ENCODE measurements at regions not wholly inside any gene's neighbourhood (a gene's known extent, or its start where the extent isn't known, plus 50 kb on each side); places are given as distances from the start of the nearest gene placed in this dataset.
"Not testable (repeated sequence)": the region's sequence is repeated elsewhere in the genome, so short reads cannot be mapped to it uniquely, and the experiment has no call there.

DNA sequence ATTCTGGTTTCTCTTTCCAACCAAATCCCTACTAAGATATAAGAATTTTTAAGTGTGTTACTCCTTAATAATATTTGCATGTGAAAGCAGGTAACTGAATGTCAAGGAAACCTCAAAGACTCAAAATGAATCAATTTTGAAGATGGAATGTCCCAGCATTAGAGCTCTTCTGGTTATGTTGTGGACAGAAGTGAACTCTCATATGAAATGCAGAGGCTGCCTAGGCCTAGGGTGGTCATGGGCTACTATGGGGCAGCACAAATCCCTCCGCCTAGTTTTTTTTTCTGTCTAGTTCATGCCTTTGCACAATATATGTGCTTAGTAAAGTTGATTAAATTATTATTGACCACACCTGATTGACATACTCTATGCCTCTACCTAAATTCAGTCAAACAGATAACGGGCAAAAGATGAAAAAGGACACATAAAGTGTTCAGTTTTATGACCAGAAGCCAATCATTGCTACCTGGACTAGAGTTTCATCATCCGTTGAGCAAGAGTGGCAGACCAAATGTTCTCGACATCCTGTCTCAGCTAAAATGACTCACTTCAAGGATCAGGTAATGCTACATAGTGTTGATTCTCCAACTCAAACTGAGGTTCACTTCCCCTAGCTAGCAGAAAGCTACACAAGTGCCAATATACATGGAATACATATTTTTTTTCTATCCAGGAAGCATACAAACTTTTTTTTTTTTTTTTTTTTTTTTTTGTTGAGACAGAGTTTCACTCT, 1211.4 kb downstream of the VRK1 start:
- DNase-seq (ENCODE audit: low read depth in 2 of 2): no peak

DNA sequence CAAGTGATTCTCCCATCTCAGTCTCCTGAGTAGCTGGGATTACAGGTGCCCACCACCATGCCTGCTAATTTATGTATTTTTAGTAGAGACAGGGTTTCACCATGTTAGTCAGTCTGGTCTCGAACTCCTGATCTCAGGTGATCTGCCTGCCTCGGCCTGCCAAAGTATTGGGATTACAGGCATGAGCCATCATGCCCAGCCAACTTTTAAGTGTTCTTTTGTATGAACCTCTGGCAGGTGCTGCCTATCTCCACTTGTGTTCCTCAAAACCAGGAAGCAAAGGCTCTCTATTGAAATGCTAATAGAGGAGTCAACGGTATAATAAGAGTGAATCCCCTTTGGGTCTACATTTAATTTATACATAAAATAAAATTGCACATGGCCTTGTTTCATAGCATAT, 1212.0 kb downstream of the VRK1 start:
- not testable (repeated sequence) for DNase-seq (ENCODE audit: low read depth in 2 of 2)

DNA sequence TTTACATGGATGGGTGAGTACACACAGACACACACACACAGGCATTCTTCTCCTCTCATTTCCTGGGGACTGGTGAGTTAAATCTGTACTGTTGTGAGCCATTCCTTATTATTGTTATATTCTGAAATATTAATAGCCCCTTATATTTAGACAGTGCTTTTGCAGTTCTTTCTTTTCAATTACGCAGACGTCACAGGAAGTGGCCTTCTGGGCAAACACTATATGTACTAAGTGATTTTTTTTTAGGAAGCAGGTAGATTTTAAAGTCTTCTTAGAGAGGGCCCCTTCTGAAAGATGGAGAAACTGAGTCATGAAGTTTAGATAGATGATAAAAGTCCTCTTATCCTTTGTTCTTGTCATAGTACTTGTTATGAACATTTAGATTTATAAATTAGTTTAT, 1213.6 kb downstream of the VRK1 start:
- DNase-seq (ENCODE audit: low read depth in 2 of 2): no peak

DNA sequence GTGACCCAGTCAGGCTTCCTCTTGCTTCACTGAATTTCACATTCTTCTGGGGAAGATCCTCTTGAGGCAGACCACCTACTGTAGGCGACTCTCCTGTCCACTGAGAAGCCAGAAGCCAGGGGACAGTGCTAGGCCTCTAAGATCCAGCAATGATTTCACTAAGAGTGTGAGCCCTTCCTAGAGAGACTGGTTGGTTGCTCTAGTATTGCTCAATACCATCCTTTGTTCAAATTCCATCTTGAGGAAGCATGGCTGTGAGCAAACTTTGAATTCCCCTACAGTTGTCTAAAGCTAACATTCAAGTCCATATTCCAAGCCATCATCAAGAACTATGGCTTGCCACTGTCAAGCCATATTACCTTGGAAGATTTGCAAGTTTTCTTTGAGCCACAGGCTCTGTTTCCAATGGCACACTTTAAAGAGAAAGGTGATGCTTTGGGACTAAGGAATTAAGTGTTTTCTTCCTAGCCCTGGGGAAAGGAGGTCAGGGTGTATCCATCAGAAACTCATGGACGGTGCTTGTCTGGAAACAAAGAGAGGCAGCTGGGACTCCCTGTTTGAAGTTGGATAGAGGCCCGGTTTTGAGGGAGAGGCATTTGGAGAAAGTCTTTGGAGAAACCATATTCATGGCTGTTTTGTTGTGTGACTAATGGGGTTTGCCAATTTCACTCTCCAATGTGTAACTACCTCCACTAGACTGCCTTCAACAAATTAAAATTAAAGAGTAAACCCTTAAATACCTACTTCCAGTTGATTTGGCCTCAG, 1217.9 kb downstream of the VRK1 start:
- DNase-seq (ENCODE audit: low read depth in 2 of 2): no peak

DNA sequence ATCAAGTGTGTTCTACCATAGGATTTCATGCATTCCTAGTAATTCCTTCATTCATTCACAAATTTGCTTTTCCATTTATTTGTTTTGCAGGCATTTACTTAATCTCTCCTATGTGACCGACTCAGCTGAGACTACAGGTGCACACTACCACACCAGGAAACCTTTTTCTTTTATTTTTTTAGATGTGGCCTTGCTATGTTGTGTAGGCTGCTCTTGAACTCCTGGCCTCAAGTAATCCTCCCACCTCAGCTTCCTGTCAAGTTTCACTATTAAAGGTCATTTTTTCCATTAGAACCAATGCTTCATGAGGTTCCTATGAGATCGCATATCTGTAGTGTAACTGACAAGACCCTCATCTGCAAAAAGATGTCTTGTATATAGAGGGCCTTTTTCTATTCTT, 1218.7 kb downstream of the VRK1 start:
- DNase-seq (ENCODE audit: low read depth in 2 of 2): no peak

DNA sequence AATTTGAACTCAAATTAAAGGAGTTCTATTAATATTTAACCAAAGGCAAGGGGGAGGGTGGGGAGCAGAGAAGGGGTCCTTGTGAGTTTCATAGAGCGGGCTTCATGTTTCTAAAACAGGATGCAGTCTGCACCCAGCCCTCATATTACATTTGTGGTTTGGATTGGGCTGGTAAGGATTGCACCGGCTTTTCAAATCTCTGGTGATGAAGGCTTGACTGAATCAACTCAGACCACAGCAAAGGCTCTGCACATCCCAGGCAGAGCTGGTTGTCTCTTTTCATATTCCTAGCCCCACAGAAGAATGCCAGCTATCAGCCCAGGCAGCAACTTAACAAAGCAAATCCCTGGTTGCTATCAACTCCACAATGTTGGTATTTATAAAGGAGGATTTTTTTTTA, 1221.4 kb downstream of the VRK1 start:
- DNase-seq (ENCODE audit: low read depth in 2 of 2): no peak

DNA sequence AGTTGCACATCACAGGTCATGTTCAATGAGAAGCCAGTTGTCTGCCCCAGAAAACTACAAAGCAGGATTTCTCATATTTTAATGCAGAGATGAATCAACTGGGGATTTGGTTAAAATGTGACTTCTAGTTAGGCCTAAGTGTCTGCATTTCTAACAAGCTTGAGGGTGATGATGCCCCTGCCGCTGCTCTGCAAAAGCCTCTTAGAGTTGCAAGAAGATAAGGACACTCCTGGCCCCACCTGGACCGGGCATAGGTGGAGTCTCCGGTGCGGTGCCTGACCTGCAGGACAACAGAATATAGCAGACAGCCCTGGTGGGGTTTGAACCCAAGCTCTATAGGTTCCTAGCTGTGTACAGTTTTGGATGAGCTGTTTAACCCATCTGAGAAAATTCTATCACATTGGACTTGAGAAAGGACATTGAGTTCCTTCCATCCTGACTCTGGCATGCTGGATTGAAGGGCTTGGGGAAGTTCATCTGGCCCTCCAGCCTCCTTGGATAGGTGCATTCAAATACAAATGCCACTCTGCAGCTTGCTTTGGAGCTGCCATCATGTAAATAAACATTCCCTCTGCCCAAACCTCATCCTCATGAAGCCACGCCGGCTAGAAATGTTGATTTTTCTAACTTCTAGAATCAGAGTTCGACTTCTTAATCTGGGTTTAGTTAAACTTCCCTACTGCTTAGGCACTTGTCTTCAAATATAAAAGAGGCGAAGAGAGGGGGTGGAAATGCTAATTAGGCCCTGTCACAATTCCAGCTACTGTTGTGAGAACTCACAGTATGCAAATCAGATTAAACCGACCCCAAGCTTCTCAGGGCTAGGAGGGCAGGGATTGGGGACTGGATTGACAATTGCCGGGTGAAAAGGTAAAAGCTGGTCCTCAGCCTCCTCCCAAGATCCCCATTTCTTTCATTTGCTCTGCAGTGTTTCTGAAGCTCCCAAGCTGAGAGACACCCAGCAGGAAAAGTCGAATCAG, 1225.6 kb downstream of the VRK1 start:
- DNase-seq (ENCODE audit: low read depth in 2 of 2): no peak

DNA sequence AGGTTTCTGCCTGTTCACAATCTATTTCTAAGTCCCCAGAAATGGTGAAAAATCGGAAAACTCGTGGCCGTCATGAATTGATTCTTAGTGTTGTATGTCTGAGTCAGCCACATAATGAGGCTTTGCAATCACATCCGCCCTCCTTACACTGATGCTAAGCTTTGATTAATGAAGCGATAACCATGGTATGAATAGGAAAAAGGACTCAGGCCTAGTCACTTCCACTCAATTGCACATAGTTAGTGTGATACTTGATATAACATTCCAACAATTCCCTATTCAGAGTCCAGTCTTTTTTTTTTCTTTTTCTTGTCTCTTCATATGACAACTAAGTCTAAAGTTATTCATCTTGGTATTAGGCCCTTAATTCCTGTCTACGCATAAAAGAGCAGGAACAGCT, 1231.0 kb downstream of the VRK1 start:
- DNase-seq (ENCODE audit: low read depth in 2 of 2): no peak

DNA sequence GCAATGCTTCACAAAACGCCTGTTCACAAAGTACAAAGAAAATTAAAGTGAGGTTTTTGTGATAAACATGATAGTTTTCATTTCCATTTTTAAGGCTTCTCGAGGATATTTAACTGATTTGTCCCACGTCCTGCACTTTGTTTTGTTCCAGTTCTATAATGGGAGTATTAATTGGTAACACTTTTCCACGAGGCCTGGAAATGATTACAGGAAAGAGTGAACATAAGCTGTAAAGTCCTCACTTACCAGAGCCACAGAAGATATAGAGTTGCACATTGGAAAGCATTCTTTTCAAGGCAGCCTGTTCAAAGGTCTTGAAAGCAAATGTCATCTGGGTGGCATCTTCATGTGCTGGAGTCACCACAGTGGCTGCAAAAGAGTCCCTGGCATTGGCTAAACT, 1236.6 kb downstream of the BCL11B start:
- DNase-seq (ENCODE audit: low read depth in 2 of 2): no peak

DNA sequence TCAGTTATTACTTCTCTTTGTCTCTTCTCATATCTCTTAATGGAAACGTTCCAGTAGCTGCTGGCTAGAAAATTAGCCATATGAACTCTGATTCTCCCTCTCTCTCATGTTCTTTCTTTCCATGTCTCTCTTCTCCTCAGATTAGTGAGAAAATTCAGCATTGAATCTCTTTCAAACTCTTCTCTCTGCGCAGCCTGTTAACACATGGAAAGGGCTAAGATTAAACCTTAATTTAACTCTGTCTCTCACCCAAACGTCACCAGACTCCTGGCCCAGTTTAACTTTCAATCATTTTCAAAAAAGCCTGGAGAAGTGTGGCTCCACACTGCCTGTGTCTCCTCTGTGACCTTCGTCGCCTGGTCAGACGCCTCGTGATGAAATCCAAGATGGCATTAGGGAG, 1234.2 kb downstream of the BCL11B start:
- DNase-seq (ENCODE audit: low read depth in 2 of 2): no peak

DNA sequence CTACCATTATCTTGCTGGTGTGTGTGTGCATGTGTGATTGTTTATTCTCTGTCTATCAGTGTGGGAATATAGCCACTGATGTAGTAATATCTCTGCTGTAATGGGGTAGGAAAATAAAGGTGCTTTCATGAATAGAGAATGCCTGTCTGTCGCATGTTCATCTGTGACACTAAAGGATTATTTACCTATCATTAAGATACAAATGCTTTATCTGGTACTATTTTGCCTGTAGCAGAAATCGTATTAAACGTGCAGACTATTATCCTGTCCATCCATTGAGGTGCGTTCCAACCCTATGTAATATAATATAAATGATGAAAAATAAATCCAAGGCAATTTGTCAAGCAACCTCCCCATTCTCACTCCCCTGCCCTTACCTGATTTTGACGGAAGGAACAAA, 1215.1 kb downstream of the BCL11B start:
- DNase-seq (ENCODE audit: low read depth in 2 of 2): no peak

DNA sequence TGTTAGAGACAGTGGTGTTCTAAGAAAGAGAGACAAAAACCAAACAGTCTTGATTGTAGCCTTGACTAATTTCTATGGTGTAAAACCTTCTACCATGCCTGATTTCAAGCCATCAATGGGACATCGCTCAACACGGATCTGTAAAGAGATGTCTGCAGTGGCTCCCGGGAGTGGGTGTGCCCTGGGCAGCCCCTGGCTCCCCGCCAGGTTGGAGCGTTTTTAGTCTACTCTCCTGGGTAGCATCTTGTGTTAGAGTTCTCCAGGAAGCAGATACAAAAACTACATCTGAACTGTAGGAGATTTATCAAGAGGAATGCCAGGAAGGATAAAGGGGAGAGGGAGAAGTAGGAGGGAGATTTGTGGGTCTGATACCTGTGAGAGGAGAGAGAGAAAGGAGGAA, 1212.9 kb downstream of the BCL11B start:
- DNase-seq (ENCODE audit: low read depth in 2 of 2): no peak

DNA sequence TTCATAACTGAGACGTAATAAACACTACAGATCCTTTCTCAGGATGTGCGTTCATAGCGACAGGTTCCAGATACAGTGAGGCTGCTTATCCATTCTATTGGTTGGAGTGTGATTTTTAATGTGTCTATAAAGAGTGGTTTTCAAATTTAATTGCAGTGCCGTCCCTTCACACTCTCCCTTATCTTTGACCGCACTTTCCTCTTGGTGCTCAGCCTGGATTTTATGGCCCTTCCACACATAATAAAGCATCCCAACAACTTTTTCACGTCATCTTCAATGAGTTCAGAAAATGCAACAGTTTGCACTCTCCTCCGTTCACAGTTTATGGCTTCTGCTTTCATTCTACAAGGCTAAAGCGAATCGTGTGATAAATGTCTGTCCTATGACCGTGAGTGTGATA, 1209.9 kb downstream of the BCL11B start:
- DNase-seq (ENCODE audit: low read depth in 2 of 2): no peak

DNA sequence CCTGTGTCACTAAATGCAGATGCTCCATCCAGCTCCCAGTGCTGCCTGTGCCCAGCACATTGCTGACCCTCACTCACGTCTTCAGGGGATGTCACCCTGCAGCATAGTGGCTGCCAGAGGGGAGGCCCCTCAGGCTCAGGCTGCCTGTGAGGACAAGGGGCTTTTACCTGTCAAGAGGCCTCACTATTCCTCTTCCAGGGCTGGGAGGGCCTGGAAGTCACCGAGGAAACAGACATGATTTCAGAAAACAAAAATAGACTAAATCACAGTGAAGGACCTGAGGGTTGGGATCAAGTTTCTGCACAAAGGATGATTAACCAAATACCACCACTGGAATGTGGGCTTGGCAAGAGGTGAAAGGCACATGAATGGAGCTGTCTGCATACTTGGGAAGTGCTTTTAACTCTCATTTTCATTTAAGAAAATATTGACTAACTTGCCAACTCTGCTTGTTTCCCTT, 1202.3 kb downstream of the BCL11B start:
- no peak for DNase-seq (ENCODE audit: low read depth in 2 of 2)

DNA sequence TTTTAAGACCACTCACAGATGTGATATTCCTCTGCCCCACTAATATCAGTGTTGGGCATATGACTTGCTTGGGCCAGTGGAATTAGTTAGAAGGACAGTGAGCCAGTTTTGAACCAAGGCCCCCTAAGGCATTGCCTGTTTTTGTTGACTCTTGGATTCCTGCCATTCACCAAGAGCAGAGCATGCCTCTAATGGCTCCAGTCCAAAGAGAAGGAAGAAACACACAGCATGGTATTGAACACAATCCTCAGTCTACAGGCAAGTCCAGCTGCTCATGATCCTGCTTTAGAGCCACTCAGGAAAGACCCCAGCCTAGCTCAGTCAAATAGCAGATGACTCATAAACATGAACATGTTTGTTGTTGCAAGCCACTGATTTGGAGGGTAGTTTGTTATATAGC, 1201.5 kb downstream of the BCL11B start:
- no peak for DNase-seq (ENCODE audit: low read depth in 2 of 2)

DNA sequence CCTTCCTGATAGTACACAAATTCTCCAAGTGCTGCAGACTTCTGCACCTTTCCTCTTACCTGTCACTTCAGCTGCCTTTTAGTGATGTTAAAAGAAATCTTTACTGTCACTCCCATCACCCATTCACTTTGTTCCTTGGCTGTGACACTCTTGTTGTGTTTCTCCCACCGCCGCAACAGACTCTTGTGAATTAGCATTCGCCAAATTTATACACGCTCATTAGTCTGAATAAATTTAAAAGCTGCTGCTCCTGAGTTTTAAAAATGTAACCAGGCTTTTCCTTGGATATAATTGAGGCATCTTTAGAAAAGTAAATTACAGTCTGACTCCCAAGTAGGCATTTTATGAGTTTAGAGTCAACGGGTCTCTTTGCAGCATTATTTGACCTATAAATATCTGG, 1197.9 kb downstream of the BCL11B start:
- DNase-seq (ENCODE audit: low read depth in 2 of 2): no peak

DNA sequence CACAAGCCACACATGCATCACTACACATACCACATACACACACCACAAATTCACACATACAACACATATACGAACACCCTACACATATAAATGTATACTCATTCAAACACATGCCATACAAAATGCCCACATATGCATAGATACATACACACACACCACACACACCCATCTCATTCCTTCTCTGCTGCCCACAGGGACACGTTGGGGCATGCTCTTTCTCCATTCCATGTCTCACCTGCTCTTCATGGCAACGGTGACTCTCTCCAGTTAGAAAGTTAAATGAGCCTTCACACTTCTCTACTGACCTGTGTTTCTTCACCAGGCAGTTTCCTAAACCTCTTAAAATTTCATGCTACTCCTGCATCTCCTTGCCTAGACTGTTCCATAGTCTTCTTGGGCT, 1194.8 kb downstream of the BCL11B start:
- DNase-seq (ENCODE audit: low read depth in 2 of 2): no peak

DNA sequence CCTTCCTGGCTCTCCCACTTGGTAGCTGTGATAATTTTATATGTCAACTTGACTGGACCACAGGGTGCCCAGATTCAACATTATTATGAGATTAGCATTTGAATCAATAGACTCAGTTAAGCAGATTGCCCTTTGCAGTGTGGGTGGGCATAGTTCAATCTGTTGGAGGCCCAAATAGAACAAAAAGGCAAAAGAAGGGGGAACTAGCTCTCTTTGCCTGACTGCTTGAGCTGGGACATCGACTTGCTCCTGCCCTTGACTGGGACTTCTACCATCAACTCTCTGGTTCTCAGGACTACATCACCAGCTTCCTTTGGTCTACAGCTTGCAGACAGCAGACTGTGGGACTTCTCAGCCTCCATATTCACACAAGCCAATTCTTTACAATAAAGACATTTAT, 1189.2 kb downstream of the BCL11B start:
- DNase-seq (ENCODE audit: low read depth in 2 of 2): no peak

DNA sequence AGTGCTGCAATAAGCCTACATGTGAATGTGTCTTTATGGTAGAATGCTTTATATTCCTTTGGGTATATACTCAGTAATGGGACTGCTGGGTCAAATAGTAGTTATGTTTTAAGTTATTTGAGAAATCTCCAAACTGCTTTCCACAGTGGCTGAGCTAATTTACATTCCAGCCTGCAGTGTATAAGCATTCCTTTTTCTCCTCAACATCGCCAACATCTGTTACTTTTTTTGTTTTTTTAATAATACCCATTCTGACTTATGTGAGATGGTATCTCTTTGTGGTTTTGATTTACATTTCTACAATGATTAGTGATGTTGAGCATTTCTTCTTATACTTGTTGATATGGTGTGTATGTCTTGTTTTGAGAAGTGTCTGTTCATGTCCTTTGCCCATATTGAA, 1186.2 kb downstream of the BCL11B start:
- no peak for DNase-seq (ENCODE audit: low read depth in 2 of 2)

DNA sequence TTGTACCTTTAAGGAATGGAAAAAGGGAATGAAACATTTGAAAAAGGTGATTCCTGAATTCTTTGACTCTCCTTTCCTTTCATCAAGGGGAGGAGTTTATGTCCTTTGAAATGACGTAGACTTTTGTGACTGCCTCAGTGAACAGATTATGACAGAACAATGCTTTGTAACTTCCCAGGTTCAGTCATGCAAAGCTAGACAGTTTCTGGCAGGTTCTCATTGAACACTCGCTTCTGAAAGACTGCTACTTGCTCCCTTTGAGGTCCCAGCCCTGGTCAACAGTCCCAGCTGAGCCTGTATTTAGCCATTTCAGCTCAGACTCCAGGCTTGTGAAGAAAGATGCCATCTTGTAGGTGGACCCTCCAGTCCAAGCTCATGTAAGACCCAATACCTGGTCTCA, 1178.9 kb downstream of the BCL11B start:
- no peak for DNase-seq (ENCODE audit: low read depth in 2 of 2)

DNA sequence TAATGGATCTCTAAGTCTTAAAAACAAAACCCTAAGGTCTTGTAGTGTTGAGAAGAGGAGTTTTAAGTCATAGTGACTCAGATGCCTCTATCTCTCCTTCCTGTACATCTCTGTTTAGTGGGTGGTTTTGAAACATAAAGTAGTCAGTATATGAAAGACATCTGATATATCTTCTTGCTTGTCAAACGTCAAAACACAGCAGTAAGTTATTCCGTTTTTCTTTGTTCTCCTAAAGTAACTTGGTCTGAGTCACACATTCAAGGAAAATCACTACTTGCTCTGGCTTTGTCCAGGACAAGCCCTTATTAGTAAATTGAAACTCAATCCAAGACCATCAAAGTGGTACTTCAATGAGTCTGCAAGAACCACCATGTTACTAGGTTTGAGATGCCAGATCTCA, 1172.5 kb downstream of the BCL11B start:
- no peak for DNase-seq (ENCODE audit: low read depth in 2 of 2)

DNA sequence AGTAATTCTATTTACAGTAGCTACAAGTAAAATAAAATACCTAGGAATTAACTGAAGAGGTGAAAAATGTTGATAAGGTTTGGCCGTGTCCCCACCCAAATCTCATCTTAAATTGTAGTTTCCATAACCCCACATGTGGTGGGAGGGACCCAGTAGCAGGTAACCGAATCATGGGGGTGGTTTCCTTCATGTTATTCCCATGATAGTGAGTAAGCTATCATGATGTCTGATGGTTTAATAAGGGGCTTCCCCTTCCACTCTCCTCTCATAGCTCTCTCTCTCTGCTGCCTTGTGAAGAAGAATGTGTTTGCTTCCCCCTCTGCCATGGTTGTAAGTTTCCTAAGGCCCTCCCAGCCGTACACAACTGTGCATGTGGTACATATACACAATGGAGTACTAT, 1170.7 kb downstream of the BCL11B start:
- no peak for DNase-seq (ENCODE audit: low read depth in 2 of 2)

All from stimulated activated CD8-positive, alpha-beta memory T cell treated with anti-CD3 and anti-CD28 coated beads, Interleukin-2, amount 100 ng/mL, for 1 hour (primary cell).